Lung (tissue), 11 donors: ENCODE measurements at regions not wholly inside any gene's neighbourhood (a gene's known extent, or its start where the extent isn't known, plus 50 kb on each side); places are given as distances from the start of the nearest gene placed in this dataset.

Experiments used
- ATAC-seq: fragments of 200-7000 bp; cut with Tn5 transposase; one replicate; pipeline ENCODE4 v1.9.1; 2020; ENCODE audit warnings: moderate number of reproducible peaks; ENCODE audit not compliant: insufficient read depth, low FRiP score
- DNase-seq, 3 donors: peaks; one replicate each; pipeline ENCODE4 v3.0.0-alpha.2; 2013 to 2017
- H3K27ac ChIP-seq, 2 donors: one replicate each; pipeline ENCODE4 v1.5.1; 2013; ENCODE audit warnings: mild to moderate bottlenecking in 2 of 2, moderate library complexity in 2 of 2, control low read depth in 1 of 2, inconsistent platforms in 1 of 2, low read depth in 1 of 2, low read length in 1 of 2
- H3K27me3 ChIP-seq, 3 donors: one replicate each; pipeline ENCODE4 v1.5.1; 2013; ENCODE audit warnings: low read length in 2 of 3; ENCODE audit not compliant: control insufficient read depth in 3 of 3, insufficient read depth in 3 of 3
- H3K36me3 ChIP-seq, 4 donors: one replicate each; pipeline ENCODE4 v1.5.1; 2013; ENCODE audit warnings: low read length in 4 of 4, mild to moderate bottlenecking in 1 of 4, moderate library complexity in 1 of 4; ENCODE audit not compliant: control insufficient read depth in 4 of 4, insufficient read depth in 4 of 4
- H3K4me1 ChIP-seq, 5 donors: one replicate each; pipeline ENCODE4 v1.5.1; 2013; ENCODE audit warnings: low read length in 5 of 5, mild to moderate bottlenecking in 2 of 5, moderate library complexity in 1 of 5; ENCODE audit not compliant: control insufficient read depth in 5 of 5, insufficient read depth in 5 of 5
- H3K4me3 ChIP-seq: one replicate; pipeline ENCODE4 v1.5.1; 2013; ENCODE audit warnings: mild to moderate bottlenecking, control low read depth, moderate library complexity
- H3K9ac ChIP-seq, 2 donors: one replicate each; pipeline ENCODE4 v1.5.1; 2013; ENCODE audit warnings: low read length in 2 of 2, control low read depth in 1 of 2; ENCODE audit not compliant: insufficient read depth in 1 of 2
- H3K9me3 ChIP-seq, 4 donors: one replicate each; pipeline ENCODE4 v1.5.1; 2013; ENCODE audit warnings: low read length in 3 of 4, mild to moderate bottlenecking in 1 of 4, moderate library complexity in 1 of 4; ENCODE audit not compliant: control insufficient read depth in 4 of 4, insufficient read depth in 3 of 4
- CTCF ChIP-seq: IDR thresholded peaks from 2 replicates; pipeline ENCODE4 v1.5.1; 2012; ENCODE audit warnings: mild to moderate bottlenecking; ENCODE audit errors: control extremely low read depth, extremely low read depth
- WGBS, 2 donors: extraction: QIAGEN DNeasy Blood & Tissue Kit; methylation state at CpG; one replicate each; pipeline ENCODE4 v1.1.7; 2013; 5-methylcytosine and 5-hydroxymethylcytosine counted together
- donor health status: control.
- donor health status: control.
- donor health status: Bipolar disorder and iron deficiency.
- donor health status: healthy.
- donor health status: DM: yes; HTN: yes; CAD: no.

- H3K36me3 ChIP-seq, result no peaks in the 10 kb centered on the region
- no peak overlapping the region for H3K4me3 ChIP-seq
- H3K27ac ChIP-seq, result peak overlapping the region in 1 of 2 donors; percentile 6
- no peaks in the 10 kb centered on the region for H3K27me3 ChIP-seq
- no peak for TF ChIP-seq CTCF
- H3K9ac ChIP-seq, result peak overlapping the region in 1 of 2 donors; percentile 92
- DNase-seq (no peak), ATAC-seq (no peak)
- peaks cover 0 to 1% (median 0%) of the 10 kb centered on the region in 4 donors for H3K9me3 ChIP-seq
- WGBS, 2 donors, result 63 to 81% methylated on average over 3 of the region's 3 CpGs
- H3K4me1 ChIP-seq, result peaks cover 0 to 35% (median 0%) of the 10 kb centered on the region in 5 donors
Observed at GRCh38 chr5:56482363-56482762, 249.2 kb upstream of the ANKRD55 start.

GRCh38 chr5:56481428-56482357, 248.6 kb upstream of the ANKRD55 start:
- peak overlapping the region; percentile 70 to 90 for H3K27ac ChIP-seq
- peak overlapping the region in 1 of 2 donors; percentile 92 for H3K9ac ChIP-seq
- no peak for TF ChIP-seq CTCF
- H3K4me3 ChIP-seq, result peak overlapping the region; percentile 47
- H3K36me3 ChIP-seq, result no peaks in the 10 kb centered on the region
- peaks cover 0 to 1% (median 0%) of the 10 kb centered on the region in 4 donors for H3K9me3 ChIP-seq
- peaks cover 0 to 40% (median 0%) of the 10 kb centered on the region in 5 donors for H3K4me1 ChIP-seq
- ATAC-seq (peak; percentile 59), DNase-seq (peak; percentile 91 to 97 (median 96))
- WGBS, 2 donors, result 12 to 13% methylated on average over 26 of the region's 26 CpGs
- no peaks in the 10 kb centered on the region for H3K27me3 ChIP-seq

GRCh38 chr5:56480705-56481427, 247.7 kb upstream of the ANKRD55 start:
- peaks cover 0 to 48% (median 8%) of the 10 kb centered on the region in 5 donors for H3K4me1 ChIP-seq
- H3K4me3 ChIP-seq, result peak overlapping the region; percentile 47
- H3K27ac ChIP-seq, result peak overlapping the region; percentile 70 to 90
- H3K9me3 ChIP-seq, result peaks cover 0 to 1% (median 0%) of the 10 kb centered on the region in 4 donors
- TF ChIP-seq CTCF, result no peak
- H3K27me3 ChIP-seq, result no peaks in the 10 kb centered on the region
- DNase-seq (peak; percentile 94), ATAC-seq (peak; percentile 65)
- WGBS, 2 donors, result 0 to 1% methylated on average over 37 to 62 of the region's 62 CpGs
- peak overlapping the region; percentile 65 to 92 for H3K9ac ChIP-seq
- no peaks in the 10 kb centered on the region for H3K36me3 ChIP-seq
